HFFc6 (cell line): ENCODE measurements at regions not wholly inside any gene's neighbourhood (a gene's known extent, or its start where the extent isn't known, plus 50 kb on each side); places are given as distances from the start of the nearest gene placed in this dataset.
A peak's percentile ranks its signal among the peaks of the same experiment; 100 is the strongest.

ENCODE experiments used
- DNase-seq: peaks from one replicate; pipeline ENCODE4 v3.0.0-alpha.2; 2018
- H3K27ac Mint-ChIP-seq: 2 replicates; pipeline ENCODE4 v1.8.0; 2020; ENCODE audit warnings: mild to moderate bottlenecking, mixed read lengths
- H3K27me3 Mint-ChIP-seq: 2 replicates; pipeline ENCODE4 v1.8.0; 2021; ENCODE audit warnings: mild to moderate bottlenecking, moderate library complexity, mixed read lengths; ENCODE audit not compliant: insufficient read depth
- H3K36me3 Mint-ChIP-seq: 2 replicates; pipeline ENCODE4 v1.8.0; 2021; ENCODE audit warnings: low read depth, mixed read lengths
- H3K4me1 Mint-ChIP-seq: 2 replicates; pipeline ENCODE4 v1.8.0; 2020; ENCODE audit warnings: low read depth, mixed read lengths
- H3K4me3 Mint-ChIP-seq: 2 replicates; pipeline ENCODE4 v1.8.0; 2020; ENCODE audit warnings: mild to moderate bottlenecking, moderate library complexity, mixed read lengths
- H3K9me3 Mint-ChIP-seq: 2 replicates; pipeline ENCODE4 v1.8.0; 2020; ENCODE audit warnings: mild to moderate bottlenecking, mixed read lengths
- TF ChIP-seq, protein P1 (sequence below): fragments of 200-600 bp; sonication (generic); IDR thresholded peaks from 2 replicates; pipeline ENCODE4 v1.5.0; 2021; ENCODE audit warnings: antibody characterized with exemption, mild to moderate bottlenecking

GRCh38 chr12:124455336-124455735 is 112.1 kb downstream of the NCOR2 start:
- Mint-ChIP-seq H3K4me3 (no peak overlapping the region), H3K4me1 (peaks cover 36% of the 10 kb centered on the region)

DNA sequence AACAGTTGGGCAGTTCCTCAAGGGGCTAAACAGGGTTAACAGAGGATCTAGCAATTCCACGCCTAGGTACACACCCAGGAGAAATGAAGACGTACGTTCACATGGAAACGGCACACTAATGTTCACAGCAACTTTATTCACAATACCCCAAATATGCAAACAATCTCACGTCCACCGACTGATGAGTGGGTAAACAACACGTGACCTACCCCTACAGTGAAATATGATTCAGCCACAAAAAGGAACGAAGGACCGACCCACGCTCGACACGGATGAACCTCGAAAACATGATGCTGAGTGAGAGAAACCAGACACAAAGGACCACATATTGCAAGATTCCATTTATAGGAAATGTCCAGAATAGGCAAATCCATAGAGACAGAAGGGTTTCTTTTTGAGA is 112.7 kb downstream of the NCOR2 start:
- TF ChIP-seq, protein P1, sequence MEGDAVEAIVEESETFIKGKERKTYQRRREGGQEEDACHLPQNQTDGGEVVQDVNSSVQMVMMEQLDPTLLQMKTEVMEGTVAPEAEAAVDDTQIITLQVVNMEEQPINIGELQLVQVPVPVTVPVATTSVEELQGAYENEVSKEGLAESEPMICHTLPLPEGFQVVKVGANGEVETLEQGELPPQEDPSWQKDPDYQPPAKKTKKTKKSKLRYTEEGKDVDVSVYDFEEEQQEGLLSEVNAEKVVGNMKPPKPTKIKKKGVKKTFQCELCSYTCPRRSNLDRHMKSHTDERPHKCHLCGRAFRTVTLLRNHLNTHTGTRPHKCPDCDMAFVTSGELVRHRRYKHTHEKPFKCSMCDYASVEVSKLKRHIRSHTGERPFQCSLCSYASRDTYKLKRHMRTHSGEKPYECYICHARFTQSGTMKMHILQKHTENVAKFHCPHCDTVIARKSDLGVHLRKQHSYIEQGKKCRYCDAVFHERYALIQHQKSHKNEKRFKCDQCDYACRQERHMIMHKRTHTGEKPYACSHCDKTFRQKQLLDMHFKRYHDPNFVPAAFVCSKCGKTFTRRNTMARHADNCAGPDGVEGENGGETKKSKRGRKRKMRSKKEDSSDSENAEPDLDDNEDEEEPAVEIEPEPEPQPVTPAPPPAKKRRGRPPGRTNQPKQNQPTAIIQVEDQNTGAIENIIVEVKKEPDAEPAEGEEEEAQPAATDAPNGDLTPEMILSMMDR: no peak
- Mint-ChIP-seq H3K9me3 (no peaks in the 10 kb centered on the region), H3K27ac (peak overlapping the region; percentile 64), H3K27me3 (peaks cover 12% of the 10 kb centered on the region), H3K4me1 (peaks cover 36% of the 10 kb centered on the region), H3K4me3 (no peak overlapping the region), H3K36me3 (peaks cover 13% of the 10 kb centered on the region; the same call in 1 of the 2 replicates)
- peak; percentile 71 for DNase-seq

More at GRCh38 chr12:124455336-124455735, 112.1 kb downstream of the NCOR2 start:
- peaks cover 12% of the 10 kb centered on the region for H3K27me3 Mint-ChIP-seq
- peaks cover 17% of the 10 kb centered on the region for H3K36me3 Mint-ChIP-seq
- TF ChIP-seq, protein P1: no peak
- H3K27ac Mint-ChIP-seq: no peak overlapping the region; the same call in 1 of the 2 replicates
- H3K9me3 Mint-ChIP-seq: no peaks in the 10 kb centered on the region
- DNase-seq: no peak

GRCh38 chr12:124454352-124454725 is 113.1 kb downstream of the NCOR2 start:
- DNase-seq: no peak
- TF ChIP-seq, protein P1: no peak
- Mint-ChIP-seq H3K36me3 (peaks cover 9% of the 10 kb centered on the region; the same call in 1 of the 2 replicates), H3K27me3 (peaks cover 12% of the 10 kb centered on the region), H3K4me3 (no peak overlapping the region), H3K27ac (peak overlapping the region; percentile 64), H3K9me3 (no peaks in the 10 kb centered on the region), H3K4me1 (peaks cover 36% of the 10 kb centered on the region)

DNA sequence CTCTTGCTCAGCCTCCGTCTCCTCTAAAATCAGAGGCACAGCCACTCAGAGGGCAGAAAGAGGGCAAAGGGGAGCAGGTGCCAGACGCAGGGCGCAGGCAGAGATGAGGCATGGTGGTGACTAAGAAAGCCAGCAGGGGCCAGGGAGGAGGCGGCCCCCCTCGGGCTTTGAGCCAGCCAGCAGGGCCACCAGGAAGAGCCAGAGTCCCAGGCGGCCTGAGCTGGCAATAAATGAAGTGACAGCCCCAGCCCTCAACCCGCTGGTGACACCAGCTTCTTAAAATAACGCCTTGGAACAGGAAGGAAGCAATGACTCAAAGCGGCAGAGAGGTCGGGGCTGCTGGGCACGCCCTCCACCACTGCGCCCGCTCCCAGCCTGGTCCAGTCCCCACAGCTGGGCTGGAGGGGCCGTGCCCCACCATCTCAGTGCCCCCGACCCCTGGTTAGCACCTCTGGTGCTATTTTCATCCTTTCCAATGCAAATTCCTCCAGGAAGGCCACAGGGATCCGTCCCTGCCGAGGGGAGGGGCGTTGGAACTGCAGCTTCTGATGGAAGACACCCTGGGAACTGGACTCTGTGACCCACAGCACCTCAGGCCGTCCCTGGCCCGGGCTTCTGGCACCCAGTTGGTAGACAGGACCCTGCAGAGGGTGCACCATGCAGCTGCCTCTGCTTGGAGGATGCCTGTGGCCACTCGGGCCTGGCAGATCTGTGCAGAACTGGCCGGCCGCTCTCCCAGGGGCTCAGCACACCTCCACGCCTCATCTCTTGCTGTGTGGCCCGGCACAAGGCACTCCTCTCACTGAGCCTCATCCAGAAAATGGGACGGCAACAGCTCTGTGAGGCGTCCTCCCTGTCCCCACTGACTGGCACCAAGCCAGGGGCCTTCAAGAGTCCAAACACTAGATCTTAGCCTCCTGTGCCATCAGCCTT is 113.7 kb downstream of the NCOR2 start:
- peaks cover 8% of the 10 kb centered on the region for H3K36me3 Mint-ChIP-seq
- peak overlapping the region; percentile 64 for H3K27ac Mint-ChIP-seq
- TF ChIP-seq, protein P1: no peak
- H3K4me3 Mint-ChIP-seq: 0 out of 2 replicates have a peak overlapping the region, but pooled peaks have one; percentile 22
- peak; percentile 69 for DNase-seq
- no peaks in the 10 kb centered on the region for H3K9me3 Mint-ChIP-seq
- peaks cover 12% of the 10 kb centered on the region for H3K27me3 Mint-ChIP-seq
- peaks cover 36% of the 10 kb centered on the region for H3K4me1 Mint-ChIP-seq

- Mint-ChIP-seq H3K9me3 (no peaks in the 10 kb centered on the region), H3K36me3 (peaks cover 10% of the 10 kb centered on the region), H3K27me3 (peaks cover 12% of the 10 kb centered on the region), H3K27ac (peak overlapping the region; percentile 64), H3K4me1 (peaks cover 29% of the 10 kb centered on the region), H3K4me3 (no peak overlapping the region)
- TF ChIP-seq, protein P1: no peak
- no peak for DNase-seq
Measured at GRCh38 chr12:124452576-124453331, 114.7 kb downstream of the NCOR2 start.
